Calu3 (cell line): ENCODE measurements at regions not wholly inside any gene's neighbourhood (a gene's known extent, or its start where the extent isn't known, plus 50 kb on each side); places are given as distances from the start of the nearest gene placed in this dataset.

ENCODE experiments used
- BruUV-seq: library from RNA; stranded (reverse); fragments of 400-500 nt; replicated peaks from 2 replicates; lab custom pipeline; 2021; lab: Mats Ljungman, UMichigan
- CTCF ChIA-PET: fragments of 300-600 bp; sonication (Branson Sonifier 250); formaldehyde crosslinking; loops from one replicate; lab custom pipeline; 2022; ENCODE audit warnings: antibody characterized with exemption; lab: Charles Lee
- DNase-seq: peaks from one replicate; pipeline ENCODE4 v3.0.0; 2022
- H3K27ac Mint-ChIP-seq: one replicate; pipeline ENCODE4 v1.8.0; 2022; ENCODE audit warnings: mixed read lengths; ENCODE audit not compliant: unreplicated experiment
- H3K27me3 Mint-ChIP-seq: one replicate; pipeline ENCODE4 v1.8.0; 2022; ENCODE audit warnings: mixed read lengths; ENCODE audit not compliant: unreplicated experiment
- H3K36me3 Mint-ChIP-seq: one replicate; pipeline ENCODE4 v1.8.0; 2022; ENCODE audit warnings: mild to moderate bottlenecking, moderate library complexity, mixed read lengths; ENCODE audit not compliant: insufficient read depth, unreplicated experiment
- H3K4me1 Mint-ChIP-seq: one replicate; pipeline ENCODE4 v1.8.0; 2022; ENCODE audit warnings: mild to moderate bottlenecking, low read depth, mixed read lengths; ENCODE audit not compliant: unreplicated experiment
- H3K4me3 Mint-ChIP-seq: one replicate; pipeline ENCODE4 v1.8.0; 2022; ENCODE audit warnings: mild to moderate bottlenecking, low read depth, moderate library complexity, mixed read lengths; ENCODE audit not compliant: unreplicated experiment
- H3K9me3 Mint-ChIP-seq: one replicate; pipeline ENCODE4 v1.8.0; 2022; ENCODE audit warnings: low read depth, mixed read lengths; ENCODE audit not compliant: unreplicated experiment
- intact Hi-C: fragments of 100-400 bp; cut with micrococcal nuclease; formaldehyde crosslinking; loops from one replicate; pipeline ENCODE4 v1.10.0; 2022; ENCODE audit not compliant: unreplicated experiment
- TF ChIP-seq, protein P1 (sequence below): fragments of 200-600 bp; IDR thresholded peaks from one replicate; pipeline ENCODE4 v1.8.0; 2022; ENCODE audit warnings: antibody characterized with exemption; ENCODE audit not compliant: unreplicated experiment

DNA sequence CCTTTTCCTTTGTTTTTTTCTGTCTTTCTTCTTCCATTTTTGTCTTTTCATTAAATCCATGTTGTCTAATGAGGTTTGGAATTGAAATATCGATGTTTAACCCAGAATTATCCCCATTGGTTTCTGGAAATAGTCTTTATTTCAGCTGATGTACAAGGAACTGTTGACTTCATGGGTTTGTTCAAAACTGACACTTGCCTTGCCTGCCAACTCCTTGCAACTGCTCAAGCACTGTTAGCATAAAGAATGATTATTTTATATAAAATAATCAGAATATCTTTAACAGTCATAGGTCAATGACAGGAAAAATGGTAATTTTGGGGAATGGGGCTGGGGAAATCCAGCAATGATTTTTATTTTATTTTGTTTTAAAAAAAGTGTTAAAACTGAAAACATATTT lies 359.6 kb upstream of the LCORL start:
- H3K9me3 Mint-ChIP-seq, result peaks cover 9% of the 10 kb centered on the region
- BruUV-seq, result no TSS peak
- CTCF ChIA-PET, result no interaction called here
- intact Hi-C loops, result no loop called here
- DNase-seq, result no peak
- H3K4me3 Mint-ChIP-seq, result no peak overlapping the region
- H3K4me1 Mint-ChIP-seq, result no peaks in the 10 kb centered on the region
- no peak overlapping the region for H3K27ac Mint-ChIP-seq
- TF ChIP-seq, protein P1, sequence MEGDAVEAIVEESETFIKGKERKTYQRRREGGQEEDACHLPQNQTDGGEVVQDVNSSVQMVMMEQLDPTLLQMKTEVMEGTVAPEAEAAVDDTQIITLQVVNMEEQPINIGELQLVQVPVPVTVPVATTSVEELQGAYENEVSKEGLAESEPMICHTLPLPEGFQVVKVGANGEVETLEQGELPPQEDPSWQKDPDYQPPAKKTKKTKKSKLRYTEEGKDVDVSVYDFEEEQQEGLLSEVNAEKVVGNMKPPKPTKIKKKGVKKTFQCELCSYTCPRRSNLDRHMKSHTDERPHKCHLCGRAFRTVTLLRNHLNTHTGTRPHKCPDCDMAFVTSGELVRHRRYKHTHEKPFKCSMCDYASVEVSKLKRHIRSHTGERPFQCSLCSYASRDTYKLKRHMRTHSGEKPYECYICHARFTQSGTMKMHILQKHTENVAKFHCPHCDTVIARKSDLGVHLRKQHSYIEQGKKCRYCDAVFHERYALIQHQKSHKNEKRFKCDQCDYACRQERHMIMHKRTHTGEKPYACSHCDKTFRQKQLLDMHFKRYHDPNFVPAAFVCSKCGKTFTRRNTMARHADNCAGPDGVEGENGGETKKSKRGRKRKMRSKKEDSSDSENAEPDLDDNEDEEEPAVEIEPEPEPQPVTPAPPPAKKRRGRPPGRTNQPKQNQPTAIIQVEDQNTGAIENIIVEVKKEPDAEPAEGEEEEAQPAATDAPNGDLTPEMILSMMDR, result no peak
- H3K36me3 Mint-ChIP-seq, result no peaks in the 10 kb centered on the region
- no peaks in the 10 kb centered on the region for H3K27me3 Mint-ChIP-seq

DNA sequence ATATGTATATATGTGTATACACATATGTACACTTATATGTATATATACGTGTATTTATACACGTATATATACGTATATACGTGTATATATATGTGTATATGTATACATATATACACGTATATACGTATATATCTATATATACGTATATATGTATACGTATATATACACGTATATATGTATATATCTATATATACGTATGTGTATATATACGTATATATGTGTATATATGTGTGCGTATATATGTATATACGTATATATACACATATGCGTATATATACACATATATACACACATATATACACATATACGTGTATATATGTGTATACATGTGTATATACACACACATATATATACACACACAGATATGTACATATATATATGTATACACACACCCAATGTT lies 348.0 kb upstream of the LCORL start:
- no peaks in the 10 kb centered on the region for H3K36me3 Mint-ChIP-seq
- DNase-seq, result no peak
- H3K27ac Mint-ChIP-seq, result no peak overlapping the region
- BruUV-seq, result no TSS peak
- H3K4me1 Mint-ChIP-seq, result no peaks in the 10 kb centered on the region
- TF ChIP-seq, protein P1, result no peak
- H3K27me3 Mint-ChIP-seq, result no peaks in the 10 kb centered on the region
- no peak overlapping the region for H3K4me3 Mint-ChIP-seq
- intact Hi-C loops, result loop anchor here (5.0 kb wide), 1 partner anchor 432 kb away; no protein-coding TSS in a partner anchor
- no peaks in the 10 kb centered on the region for H3K9me3 Mint-ChIP-seq
- CTCF ChIA-PET, result no interaction called here

DNA sequence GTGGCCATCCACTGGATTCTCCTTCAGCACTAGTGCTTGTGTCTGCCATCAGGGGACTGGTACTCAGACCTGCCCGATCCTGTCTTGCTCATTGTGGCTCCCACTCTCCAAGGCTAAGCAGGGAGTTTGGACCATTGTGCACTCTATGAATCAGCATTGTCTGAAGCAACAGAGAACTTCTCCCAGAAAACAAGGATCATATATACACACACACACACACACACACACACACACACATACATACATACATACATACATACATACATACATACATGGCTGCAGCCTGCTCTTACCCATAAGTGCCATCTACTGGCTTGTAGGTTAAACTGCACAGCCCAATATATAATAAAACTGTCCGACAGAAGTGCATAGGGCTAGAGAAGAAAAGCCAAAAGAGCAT lies 345.3 kb upstream of the LCORL start:
- H3K36me3 Mint-ChIP-seq, result no peaks in the 10 kb centered on the region
- peaks cover 2% of the 10 kb centered on the region for H3K9me3 Mint-ChIP-seq
- CTCF ChIA-PET, result interaction anchor here (0.6 kb wide), 1 partner anchor 21 kb away, joined by 3 read pairs; no protein-coding TSS in a partner anchor
- DNase-seq, result no peak
- H3K4me1 Mint-ChIP-seq, result no peaks in the 10 kb centered on the region
- H3K27me3 Mint-ChIP-seq, result no peaks in the 10 kb centered on the region
- intact Hi-C loops, result loop anchor here (1.0 to 5.0 kb wide), 2 partner anchors 430 to 550 kb away; no protein-coding TSS in a partner anchor
- H3K27ac Mint-ChIP-seq, result no peak overlapping the region
- BruUV-seq, result no TSS peak
- H3K4me3 Mint-ChIP-seq, result no peak overlapping the region
- TF ChIP-seq, protein P1, result no peak

DNA sequence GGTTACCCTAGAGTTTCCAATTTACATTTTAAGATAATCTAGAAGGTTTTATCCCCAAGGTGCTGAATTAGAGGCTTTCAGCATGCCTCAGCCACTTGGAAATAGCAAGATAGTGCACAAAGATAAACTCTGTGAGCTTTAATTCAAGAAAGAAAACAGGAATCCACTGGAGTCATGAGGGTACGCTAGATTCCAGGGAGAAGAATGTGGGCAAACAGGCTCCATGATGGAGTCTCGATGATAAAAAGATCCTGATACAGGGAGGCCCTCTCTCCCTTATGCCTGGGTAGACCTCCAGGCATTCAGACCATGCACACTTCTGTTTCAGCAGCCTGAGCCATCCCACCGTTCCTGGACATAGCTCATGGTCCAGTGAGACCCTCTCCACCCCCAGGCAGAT lies 344.6 kb upstream of the LCORL start:
- TF ChIP-seq, protein P1, result no peak
- BruUV-seq, result no TSS peak
- Mint-ChIP-seq H3K27me3 (no peaks in the 10 kb centered on the region), H3K9me3 (peaks cover 2% of the 10 kb centered on the region), H3K27ac (no peak overlapping the region), H3K4me1 (no peaks in the 10 kb centered on the region), H3K4me3 (no peak overlapping the region), H3K36me3 (no peaks in the 10 kb centered on the region)
- CTCF ChIA-PET, result no interaction called here
- no peak for DNase-seq
- intact Hi-C loops, result loop anchor here (5.0 kb wide), 1 partner anchor 429 kb away; no protein-coding TSS in a partner anchor
